ENCODE measurements at regions not wholly inside any gene's neighbourhood (a gene's known extent, or its start where the extent isn't known, plus 50 kb on each side); places are given as distances from the start of the nearest gene placed in this dataset.
"Not testable (repeated sequence)": the region's sequence is repeated elsewhere in the genome, so short reads cannot be mapped to it uniquely, and the experiment has no call there.

GRCh38 chr1:234920136-234920842 lies 208.3 kb downstream of the TOMM20 start:
- no peak for DNase-seq (ENCODE audit: low read depth in 2 of 2)

DNA sequence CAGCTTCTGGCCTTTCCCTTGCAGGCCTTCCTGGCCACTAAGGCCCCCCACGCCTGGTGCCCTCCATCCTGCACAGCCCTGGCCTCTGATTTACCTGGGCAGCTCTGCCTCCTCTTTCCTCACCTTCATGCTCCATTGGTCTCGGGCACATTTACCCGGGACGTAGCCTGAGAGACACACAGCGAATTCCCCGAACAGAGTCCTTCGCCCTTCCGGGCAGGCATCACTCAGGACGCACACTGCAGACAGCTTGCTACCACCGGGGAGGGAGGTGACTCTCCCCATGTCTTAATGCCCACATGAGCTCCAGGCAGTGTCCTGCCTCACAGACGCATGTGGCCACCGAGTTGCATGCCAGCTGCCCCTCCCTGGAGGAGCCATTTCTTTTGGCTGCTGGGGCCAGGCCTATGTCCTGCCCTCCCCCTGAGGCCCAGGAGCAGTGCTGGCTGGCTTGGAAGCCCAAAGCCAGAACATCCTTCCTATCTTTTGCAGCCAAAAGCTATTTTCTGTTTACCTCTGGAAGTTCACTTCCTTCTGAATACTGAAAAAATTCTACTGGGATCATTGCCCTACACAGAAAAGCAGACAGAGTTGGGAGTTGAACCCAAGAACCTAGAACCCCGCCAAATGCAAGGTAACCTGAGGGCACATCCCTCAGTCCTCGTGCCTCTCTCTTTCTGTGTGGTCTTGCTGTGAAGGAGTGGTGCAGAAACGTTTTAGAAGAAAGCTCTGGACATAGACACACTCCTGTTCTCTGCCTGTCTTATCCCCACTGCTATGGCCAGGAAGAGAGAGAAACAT lies 209.5 kb downstream of the TOMM20 start:
- no peak for DNase-seq (ENCODE audit: low read depth in 2 of 2)

GRCh38 chr1:234918181-234918841 lies 210.3 kb downstream of the TOMM20 start:
- no peak for DNase-seq (ENCODE audit: low read depth in 2 of 2)

DNA sequence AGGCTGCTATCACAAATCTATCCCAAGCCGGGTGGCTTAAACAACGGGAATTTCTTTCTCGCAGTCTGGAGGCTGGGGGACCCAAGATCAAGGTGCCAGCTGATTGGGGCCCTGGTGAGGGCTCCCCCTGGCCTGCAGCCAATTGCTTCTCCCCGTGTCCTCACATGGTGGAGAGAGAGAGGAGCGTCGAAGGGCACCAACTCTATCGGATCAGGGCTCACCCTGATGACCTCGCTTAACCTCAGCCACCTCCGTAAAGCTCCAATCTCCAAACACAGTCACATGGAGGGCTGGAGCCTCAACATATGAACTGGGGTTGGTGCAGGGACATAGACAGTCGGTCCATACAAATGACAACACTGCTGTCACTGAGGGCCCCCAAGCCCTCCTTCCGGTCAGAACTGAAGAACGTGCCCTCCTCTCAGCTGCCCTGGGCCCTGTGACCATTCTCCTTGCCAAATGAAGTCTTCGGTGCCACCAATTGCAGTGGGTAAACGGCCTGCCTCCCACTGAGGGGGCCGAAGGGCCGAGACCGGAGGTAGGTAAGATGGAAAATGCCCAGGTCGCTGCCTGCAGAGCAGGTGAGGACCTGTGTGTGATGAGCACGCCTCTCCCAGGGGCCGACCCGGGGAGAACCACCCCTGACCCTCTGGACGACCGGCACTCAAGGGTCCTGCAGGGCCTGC lies 211.0 kb downstream of the TOMM20 start:
- DNase-seq (ENCODE audit: low read depth in 2 of 2) = no peak

- DNase-seq (ENCODE audit: low read depth in 2 of 2) = no peak
These were observed 211.8 kb downstream of the TOMM20 start for GRCh38 chr1:234916840-234917239.

- DNase-seq (ENCODE audit: low read depth in 2 of 2) = no peak
These were observed 212.5 kb downstream of the TOMM20 start for GRCh38 chr1:234915924-234916675.

GRCh38 chr1:234914606-234915290 lies 213.9 kb downstream of the TOMM20 start:
- DNase-seq (ENCODE audit: low read depth in 2 of 2) = no peak

GRCh38 chr1:234913771-234914170 lies 214.9 kb downstream of the TOMM20 start:
- no peak for DNase-seq (ENCODE audit: low read depth in 2 of 2)

GRCh38 chr1:234913278-234913649 lies 215.4 kb downstream of the TOMM20 start:
- no peak for DNase-seq (ENCODE audit: low read depth in 2 of 2)

DNA sequence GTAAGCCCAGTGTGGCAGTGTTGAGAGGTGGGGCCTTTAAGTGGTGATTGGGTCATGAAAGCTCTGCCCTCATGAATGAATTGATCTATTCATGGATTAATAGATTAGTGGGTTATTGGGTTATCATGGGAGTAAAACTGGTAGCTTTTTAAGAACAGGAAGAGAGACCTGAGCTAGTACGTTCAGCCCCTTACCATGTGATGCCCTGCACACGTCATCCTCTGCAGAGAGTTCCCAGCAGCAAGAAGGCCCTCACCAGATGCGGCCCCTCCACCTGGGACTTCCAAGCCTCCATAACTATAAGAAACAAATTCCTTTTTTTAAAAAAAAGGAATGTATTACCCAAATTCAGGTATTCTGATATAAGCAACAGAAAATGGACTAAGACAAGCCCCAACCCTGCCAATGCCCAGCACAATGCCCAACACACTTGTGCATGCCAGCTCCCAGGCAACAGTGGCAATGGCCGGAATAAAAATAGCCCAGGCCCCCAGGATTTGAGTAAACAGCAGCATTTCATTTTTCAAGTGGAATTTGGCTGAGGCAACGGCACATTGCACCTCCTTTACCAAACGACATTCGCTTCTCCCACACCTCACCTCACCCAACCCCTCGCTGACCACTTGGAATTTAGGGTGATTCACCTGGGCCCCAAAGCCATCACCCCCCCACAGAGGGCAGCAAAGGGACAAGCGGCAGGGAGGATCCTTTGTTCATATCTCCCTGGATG lies 215.9 kb downstream of the TOMM20 start:
- DNase-seq (ENCODE audit: low read depth in 2 of 2) = no peak

GRCh38 chr1:234911787-234912186 lies 216.8 kb downstream of the TOMM20 start:
- DNase-seq (ENCODE audit: low read depth in 2 of 2) = no peak

DNA sequence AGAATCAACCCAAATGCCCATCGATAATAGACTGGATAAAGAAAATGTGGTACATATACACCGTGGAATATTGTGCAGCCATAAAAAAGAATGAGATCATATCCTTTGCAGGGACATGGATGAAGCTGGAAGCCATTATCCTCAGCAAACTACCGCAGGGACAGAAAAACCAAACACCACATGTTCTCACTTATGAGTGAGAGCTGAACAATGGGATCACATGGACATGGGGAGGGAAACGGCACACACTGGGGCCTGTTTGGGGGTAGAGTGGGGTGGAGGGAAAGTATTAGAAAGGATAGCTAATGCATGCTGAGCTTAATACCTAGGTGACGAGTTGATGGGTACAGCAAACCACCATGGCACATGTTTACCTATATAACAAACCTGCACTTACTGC lies 217.5 kb downstream of the TOMM20 start:
- not testable (repeated sequence) for DNase-seq (ENCODE audit: low read depth in 2 of 2)

DNA sequence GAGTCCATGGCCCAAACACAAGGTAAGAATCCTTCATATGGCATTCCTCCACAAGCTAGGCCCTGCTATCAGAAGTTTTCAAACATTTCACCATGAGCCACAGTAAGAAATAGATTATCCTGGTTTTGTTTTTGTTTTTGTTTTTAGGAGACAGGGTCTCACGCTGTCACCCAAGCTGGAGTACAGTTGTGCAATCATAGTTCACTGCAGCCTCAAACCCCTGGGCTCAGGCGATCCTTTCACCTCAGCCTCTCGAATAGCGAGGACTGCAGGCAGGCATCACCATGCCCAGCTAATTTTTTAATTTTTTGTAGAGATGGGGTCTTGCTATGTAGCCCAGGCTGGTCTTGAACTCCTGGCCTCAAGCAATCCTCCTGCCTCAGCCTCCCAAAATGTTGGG lies 218.8 kb downstream of the TOMM20 start:
- DNase-seq (ENCODE audit: low read depth in 2 of 2) = no peak

DNA sequence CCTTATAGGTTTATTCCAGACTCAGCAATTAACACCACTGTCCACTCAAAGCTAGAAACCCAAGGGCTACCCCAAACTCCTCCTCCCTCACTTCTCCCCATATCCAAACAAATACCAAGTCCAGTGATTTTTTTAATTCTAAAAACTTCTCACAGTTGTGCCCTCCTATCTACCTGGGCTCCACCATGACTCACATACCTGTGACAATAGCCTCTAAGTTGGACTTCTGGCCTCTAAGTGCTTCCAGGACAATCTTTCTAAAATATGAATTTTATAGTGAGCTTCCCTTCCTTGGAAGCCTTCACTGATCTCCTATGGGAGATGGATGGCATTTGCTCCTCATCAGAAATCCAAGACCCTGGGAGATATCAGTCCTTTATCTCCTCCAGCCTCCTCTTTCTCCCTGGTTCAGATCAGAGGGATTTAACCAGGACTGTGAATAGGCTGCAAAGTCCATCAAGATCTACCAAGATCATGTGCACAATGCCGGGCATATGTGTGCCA lies 219.3 kb downstream of the TOMM20 start:
- DNase-seq (ENCODE audit: low read depth in 2 of 2) = no peak

- DNase-seq (ENCODE audit: low read depth in 2 of 2) = no peak
These were observed 220.1 kb downstream of the TOMM20 start for GRCh38 chr1:234908571-234908970.

DNA sequence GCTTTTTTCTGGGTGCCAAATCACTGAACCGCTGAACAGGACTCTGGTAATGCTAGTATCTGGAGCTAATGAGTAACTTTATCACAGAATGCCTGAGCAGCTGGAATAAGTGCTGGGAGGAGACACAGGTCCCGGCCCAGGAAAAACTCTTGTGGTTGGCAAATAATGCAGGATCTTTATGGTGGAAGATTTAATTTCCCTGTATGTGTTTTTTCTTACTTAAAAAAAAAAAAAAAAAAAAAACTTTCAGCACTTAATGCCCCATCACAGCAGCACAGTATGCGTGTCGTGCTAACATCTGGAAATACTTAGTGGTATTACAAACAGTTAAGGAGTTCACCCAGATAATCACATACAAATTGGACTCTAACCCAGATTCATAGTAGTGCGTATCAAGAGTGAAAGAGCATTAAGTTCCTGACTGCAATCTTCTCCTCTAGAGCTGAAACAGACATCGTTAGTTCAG lies 220.7 kb downstream of the TOMM20 start:
- DNase-seq (ENCODE audit: low read depth in 2 of 2) = no peak

GRCh38 chr1:234907208-234907939 lies 221.3 kb downstream of the TOMM20 start:
- no peak for DNase-seq (ENCODE audit: low read depth in 2 of 2)

- DNase-seq (ENCODE audit: low read depth in 2 of 2) = no peak
These were observed 222.0 kb downstream of the TOMM20 start for GRCh38 chr1:234906654-234907053.
